SJCRH30 (cell line): ENCODE measurements at regions not wholly inside any gene's neighbourhood (a gene's known extent, or its start where the extent isn't known, plus 50 kb on each side); places are given as distances from the start of the nearest gene placed in this dataset.
"Not testable (repeated sequence)": the region's sequence is repeated elsewhere in the genome, so short reads cannot be mapped to it uniquely, and the experiment has no call there.

Experiments
- DNase-seq, 2 experiments: peaks; one replicate each; pipeline ENCODE4 v3.0.0-alpha.2; 2015 to 2020
- H3K27ac ChIP-seq: fragments of 250-450 bp; sonication (Bioruptor Pico); 2 replicates; pipeline ENCODE4 v1.5.1; 2020; ENCODE audit warnings: mild to moderate bottlenecking, moderate library complexity
- H3K27me3 ChIP-seq: fragments of 250-450 bp; sonication (Bioruptor Pico); 2 replicates; pipeline ENCODE4 v1.5.1; 2020; ENCODE audit warnings: mild to moderate bottlenecking, moderate library complexity
- H3K36me3 ChIP-seq: fragments of 250-450 bp; sonication (Bioruptor Pico); 2 replicates; pipeline ENCODE4 v1.5.1; 2020; ENCODE audit warnings: mild to moderate bottlenecking, moderate library complexity
- H3K4me1 ChIP-seq: fragments of 250-450 bp; sonication (Bioruptor Pico); 2 replicates; pipeline ENCODE4 v1.5.1; 2020; ENCODE audit warnings: mild to moderate bottlenecking, moderate library complexity
- H3K4me3 ChIP-seq: fragments of 250-450 bp; sonication (Bioruptor Pico); 2 replicates; pipeline ENCODE4 v1.5.1; 2020; ENCODE audit warnings: mild to moderate bottlenecking, moderate library complexity
- H3K9me3 ChIP-seq: fragments of 250-450 bp; sonication (Bioruptor Pico); replicated peaks from 2 replicates; pipeline ENCODE4 v1.5.1; 2020; ENCODE audit warnings: mild to moderate bottlenecking, moderate library complexity

DNA sequence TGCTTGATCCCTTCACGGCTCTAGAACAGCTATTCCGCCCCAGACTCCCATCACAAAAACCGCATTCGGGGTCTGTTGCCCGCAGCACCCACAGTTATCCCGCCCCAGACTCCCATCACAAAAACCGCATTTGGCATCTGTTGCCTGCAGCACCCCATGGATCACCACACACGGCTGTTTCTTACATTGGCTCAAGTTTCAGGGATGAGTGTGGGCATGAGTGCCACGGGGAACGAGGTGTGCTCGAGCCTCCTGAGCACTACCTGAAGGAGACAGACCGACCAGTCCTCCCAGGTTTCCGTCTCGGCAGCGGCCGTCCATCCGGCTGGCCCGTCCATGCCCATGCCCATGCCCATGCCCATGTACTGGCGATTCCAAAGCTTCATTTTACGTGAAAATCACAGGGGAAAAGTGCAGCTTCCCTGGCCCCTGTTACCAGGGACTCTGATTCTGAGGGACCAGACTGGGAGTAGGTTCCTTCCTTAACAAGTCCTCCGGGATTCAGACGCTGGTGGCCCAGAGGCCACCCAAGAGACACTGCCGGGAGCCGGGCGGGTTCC is 66.4 kb upstream of the INSIG1 start:
- no peaks in the 10 kb centered on the region for H3K9me3 ChIP-seq
- H3K27me3 ChIP-seq: no peaks in the 10 kb centered on the region
- no peaks in the 10 kb centered on the region for H3K36me3 ChIP-seq
- no peak overlapping the region for H3K4me3 ChIP-seq
- DNase-seq: no peak
- no peak overlapping the region; the same call in 1 of the 2 replicates for H3K27ac ChIP-seq
- H3K4me1 ChIP-seq: peaks cover 32% of the 10 kb centered on the region

DNA sequence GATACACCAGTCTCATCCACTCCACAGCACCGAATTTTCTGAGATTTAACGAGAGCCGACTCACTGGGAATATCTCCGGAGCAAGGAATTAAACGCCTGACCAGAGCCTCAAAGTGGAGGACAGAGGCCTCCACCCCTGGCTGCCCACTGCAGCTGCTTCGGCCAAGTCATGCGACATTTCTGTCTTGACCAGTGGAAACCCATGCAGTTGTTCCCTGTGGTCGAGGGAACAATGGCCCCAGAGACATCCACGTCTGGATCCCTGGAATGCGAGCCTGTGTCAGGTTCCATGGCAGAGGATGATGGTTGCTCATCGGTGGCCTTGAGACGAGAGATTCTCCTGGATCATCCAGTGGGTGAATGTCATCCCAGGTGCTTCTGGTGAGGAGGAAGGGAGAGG is 65.7 kb upstream of the INSIG1 start:
- Histone ChIP-seq H3K36me3 (no peaks in the 10 kb centered on the region), H3K4me1 (peaks cover 32% of the 10 kb centered on the region), H3K4me3 (no peak overlapping the region), H3K27me3 (no peaks in the 10 kb centered on the region), H3K9me3 (no peaks in the 10 kb centered on the region), H3K27ac (no peak overlapping the region; the same call in 1 of the 2 replicates)
- peak; percentile 25 to 38 for DNase-seq

DNA sequence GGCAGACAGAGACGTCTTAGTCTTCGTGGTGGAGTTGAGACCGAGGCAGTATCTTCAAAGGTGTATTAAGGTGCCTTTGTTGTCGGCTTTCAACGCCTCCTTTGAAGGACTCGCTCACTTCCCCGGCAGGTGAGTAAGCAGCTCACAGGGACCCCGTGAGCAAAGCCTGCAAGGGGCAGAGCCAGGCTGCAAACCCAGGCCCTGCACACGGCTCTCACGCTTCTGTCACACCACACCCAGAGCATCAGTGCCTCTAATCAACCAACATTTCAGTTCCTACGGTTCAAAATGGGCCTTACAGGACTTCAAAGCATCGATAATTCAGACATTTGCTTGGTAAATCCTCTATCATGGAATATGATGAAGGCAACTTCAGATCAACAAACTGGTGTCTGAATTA is 64.8 kb upstream of the INSIG1 start:
- no peak for DNase-seq
- H3K27ac ChIP-seq: no peak overlapping the region

DNA sequence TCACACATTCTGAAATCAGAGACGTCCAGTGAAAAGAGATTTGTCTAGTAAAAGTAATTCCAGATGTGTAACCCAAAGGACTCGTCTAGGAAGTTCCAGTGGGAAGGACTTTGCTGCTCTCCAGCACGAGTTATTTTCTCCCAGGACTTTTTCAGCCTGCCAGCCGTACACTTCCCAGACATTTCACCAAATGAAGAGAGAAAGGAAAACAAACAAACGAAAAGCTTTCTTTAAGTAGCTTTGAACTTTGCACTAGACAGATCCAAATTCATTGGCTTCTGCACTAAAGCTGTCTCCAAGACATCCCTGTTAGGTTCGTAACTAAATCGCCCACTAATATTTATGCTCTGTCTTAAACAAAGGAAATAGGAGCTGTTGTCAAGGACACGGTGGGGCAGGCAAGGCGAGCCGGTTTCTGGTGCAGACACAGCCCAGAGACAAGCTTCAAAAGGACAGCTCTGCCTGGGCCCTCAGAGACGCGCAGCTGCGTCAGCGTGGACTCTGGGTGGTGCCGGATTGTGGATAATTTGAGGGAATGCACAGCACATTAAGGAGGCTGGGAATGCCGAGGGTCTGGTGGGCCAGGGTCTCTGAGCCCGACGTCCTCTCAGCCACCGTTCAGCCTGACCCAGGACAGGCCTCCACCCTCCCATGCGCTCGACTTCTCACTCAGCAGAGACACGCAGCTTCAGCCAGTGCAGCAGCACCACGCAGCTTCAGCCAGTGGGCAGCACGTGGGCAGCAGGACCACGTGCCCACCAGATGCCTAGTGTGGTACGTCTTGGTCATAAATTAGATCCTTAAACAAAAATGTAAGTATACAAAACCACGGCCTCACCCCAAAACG is 64.1 kb upstream of the INSIG1 start:
- Histone ChIP-seq H3K4me3 (no peak overlapping the region), H3K4me1 (peaks cover 26% of the 10 kb centered on the region), H3K36me3 (no peaks in the 10 kb centered on the region), H3K27ac (no peak overlapping the region), H3K9me3 (no peaks in the 10 kb centered on the region), H3K27me3 (no peaks in the 10 kb centered on the region)
- no peak for DNase-seq

More for the DNA sequence above, 64.8 kb upstream of the INSIG1 start:
- no peaks in the 10 kb centered on the region for H3K36me3 ChIP-seq
- no peak overlapping the region for H3K4me3 ChIP-seq
- peaks cover 32% of the 10 kb centered on the region for H3K4me1 ChIP-seq
- H3K27me3 ChIP-seq: no peaks in the 10 kb centered on the region
- no peaks in the 10 kb centered on the region for H3K9me3 ChIP-seq

DNA sequence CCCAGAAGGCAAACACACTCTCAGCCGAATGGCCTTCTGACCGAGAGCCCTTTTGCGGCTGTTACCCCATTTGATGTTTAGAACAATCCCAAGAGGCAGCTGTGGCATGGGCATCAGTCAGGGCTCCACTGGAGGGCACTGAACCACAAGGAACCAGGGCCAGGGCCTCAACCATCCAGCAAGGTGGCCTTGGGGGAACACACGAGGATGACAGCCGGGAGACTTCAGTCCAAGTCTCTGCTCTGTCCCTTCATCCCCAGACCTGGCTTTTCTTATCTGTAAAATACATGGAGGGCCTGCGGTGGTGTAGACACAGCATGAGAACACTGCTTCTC is 63.6 kb upstream of the INSIG1 start:
- peaks cover 20% of the 10 kb centered on the region for H3K4me1 ChIP-seq
- H3K36me3 ChIP-seq: no peaks in the 10 kb centered on the region
- no peak overlapping the region for H3K4me3 ChIP-seq
- H3K27me3 ChIP-seq: no peaks in the 10 kb centered on the region
- no peak overlapping the region for H3K27ac ChIP-seq
- no peak for DNase-seq
- no peaks in the 10 kb centered on the region for H3K9me3 ChIP-seq

DNA sequence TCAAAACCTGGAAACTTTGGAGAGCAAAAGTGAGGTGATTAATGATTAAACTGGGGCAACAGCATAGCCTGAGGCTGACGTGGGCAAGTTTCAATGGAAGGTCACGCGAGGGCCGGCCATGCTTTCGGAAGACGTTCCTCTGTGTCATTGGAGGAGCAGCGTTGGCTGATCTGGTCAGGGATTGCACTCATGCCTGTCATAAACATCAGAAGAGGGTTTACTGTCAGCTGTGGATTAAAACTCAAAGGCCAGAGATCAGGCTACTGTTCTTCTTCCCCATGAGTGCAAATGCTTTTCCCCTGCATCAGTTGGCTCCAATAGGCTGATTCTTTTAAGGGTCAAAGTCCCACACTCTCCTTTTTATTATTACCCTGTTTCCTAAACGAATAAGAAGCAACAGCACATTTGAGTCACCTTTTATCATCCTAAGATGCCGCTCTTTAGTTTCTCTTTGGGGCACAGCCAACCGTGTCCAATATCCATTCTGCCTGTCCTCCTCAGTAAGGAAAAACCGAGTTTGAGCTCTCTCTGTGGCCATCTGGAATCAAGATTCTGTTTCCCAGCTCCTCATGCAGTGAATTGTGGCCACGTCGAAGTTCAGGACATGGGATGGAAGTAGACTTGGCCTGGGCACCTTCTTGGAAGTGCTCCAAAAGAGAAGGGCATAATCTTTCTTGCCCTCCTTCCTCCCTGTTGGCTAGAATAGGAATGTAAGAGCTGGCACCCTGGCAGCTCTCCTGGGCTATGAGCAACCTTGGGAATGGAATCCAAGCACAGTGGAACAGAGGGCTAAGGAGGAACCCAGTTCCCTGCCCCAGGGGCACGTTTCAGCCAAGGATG is 62.5 kb upstream of the INSIG1 start:
- H3K27me3 ChIP-seq: no peaks in the 10 kb centered on the region
- no peaks in the 10 kb centered on the region for H3K36me3 ChIP-seq
- H3K27ac ChIP-seq: no peak overlapping the region
- no peaks in the 10 kb centered on the region for H3K9me3 ChIP-seq
- H3K4me1 ChIP-seq: peaks cover 16% of the 10 kb centered on the region
- no peak for DNase-seq
- H3K4me3 ChIP-seq: no peak overlapping the region

DNA sequence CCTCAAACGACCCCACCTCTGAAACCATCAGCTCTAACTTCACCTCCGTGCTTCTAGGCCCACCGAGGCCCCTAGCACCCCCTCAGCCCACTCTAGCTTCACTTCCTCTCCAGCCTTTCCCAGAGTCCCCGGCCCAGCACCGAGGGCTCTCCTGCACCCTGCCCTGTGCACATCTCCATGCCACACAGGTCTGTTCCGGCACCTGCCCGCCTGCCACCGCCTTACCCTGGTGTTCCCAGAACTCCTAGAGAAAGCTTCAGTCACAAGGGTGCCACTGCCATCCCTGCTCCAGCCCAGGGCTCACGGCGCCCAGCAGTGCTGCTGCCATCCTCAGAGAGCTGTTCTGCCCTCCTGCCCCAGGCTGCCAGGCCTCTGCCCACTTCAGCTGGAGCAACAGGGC is 61.3 kb upstream of the INSIG1 start:
- Histone ChIP-seq H3K27me3 (no peaks in the 10 kb centered on the region), H3K27ac (no peak overlapping the region), H3K4me3 (no peak overlapping the region), H3K9me3 (no peaks in the 10 kb centered on the region), H3K4me1 (peaks cover 8% of the 10 kb centered on the region; the same call in 1 of the 2 replicates), H3K36me3 (no peaks in the 10 kb centered on the region)
- DNase-seq: no peak

DNA sequence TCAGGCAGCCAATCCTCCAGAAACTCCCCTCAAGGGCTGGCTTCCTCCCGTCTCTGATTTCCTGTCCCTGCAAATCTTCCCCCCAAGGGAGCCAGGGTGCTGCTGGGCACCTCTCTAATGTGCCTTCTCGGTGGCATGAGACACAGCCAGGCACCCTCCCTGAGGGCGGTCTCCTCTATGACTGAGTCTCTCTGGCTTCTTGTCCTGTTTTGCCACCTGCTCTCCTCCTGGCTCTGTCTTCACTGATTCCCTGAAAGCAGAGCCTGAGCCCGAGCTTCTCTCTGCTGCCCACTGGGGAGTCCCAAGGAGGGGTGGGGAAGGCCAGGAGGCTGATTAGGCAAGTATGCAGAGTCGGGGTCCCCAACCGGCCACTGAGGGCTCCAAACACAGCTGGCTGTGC is 60.4 kb upstream of the INSIG1 start:
- Histone ChIP-seq H3K27me3 (no peaks in the 10 kb centered on the region), H3K9me3 (no peaks in the 10 kb centered on the region), H3K36me3 (no peaks in the 10 kb centered on the region), H3K27ac (no peak overlapping the region), H3K4me1 (0 out of 2 replicates have a peak, but pooled peaks cover 5% of the 10 kb centered on the region), H3K4me3 (no peak overlapping the region)
- DNase-seq: no peak

DNA sequence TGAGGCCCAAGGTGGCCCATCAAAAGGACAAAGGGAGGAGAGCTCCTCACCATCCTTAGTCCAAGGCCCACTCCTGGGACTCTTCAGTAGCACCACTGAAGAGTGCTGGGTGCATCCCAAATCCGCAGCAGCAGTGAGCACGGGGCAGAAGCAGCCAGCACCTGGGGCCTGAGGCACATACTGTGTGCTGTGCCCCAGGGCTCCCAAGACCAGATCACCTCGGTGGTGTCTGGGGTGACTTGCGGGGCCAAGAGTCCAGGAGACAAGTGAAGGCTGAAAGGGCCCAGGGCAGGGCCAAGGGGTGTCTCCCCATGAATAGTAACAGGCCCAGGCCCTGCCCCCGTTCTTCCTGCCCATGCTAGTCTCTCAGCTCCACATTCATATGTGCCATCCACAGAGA is 59.9 kb upstream of the INSIG1 start:
- Histone ChIP-seq H3K4me1 (0 out of 2 replicates have a peak, but pooled peaks cover 5% of the 10 kb centered on the region), H3K36me3 (no peaks in the 10 kb centered on the region), H3K27ac (no peak overlapping the region), H3K27me3 (no peaks in the 10 kb centered on the region), H3K4me3 (no peak overlapping the region), H3K9me3 (no peaks in the 10 kb centered on the region)
- no peak for DNase-seq

DNA sequence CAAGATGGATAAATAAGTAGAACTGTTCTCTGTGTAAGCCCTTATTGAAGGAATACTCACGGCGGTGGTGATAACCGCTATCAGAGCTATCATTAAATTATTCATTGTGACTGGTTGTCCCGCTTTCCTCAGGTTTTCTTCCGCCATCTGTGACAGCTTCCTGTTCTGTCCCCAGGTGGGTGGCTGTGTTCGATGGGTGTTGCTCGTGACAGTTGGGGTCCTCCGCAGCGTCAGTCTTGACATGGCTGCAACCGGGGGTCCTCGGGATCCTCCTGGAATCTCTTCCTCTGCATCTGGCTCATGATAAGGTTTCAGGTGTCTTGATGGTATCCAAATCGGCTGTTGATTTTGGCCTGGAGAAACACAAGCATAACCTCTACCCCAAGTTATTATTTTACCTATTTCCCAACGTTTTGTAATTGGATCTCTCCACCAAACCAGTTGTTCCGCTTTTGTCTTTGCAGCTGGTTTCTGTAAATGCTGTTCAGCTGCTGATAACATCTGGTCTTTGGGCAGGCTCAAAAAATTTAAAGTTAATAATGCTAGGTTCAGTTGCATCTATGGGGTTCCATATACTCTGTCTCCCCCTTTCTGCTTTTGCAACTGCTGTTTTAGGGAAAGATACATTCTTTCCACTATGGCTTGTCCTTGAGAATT is 58.1 kb upstream of the INSIG1 start:
- H3K9me3 ChIP-seq, H3K27me3 ChIP-seq, H3K4me3 ChIP-seq, H3K27ac ChIP-seq, H3K36me3 ChIP-seq, H3K4me1 ChIP-seq: not testable (repeated sequence)
- peak in 1 of 2 experiments; percentile 35 for DNase-seq

DNA sequence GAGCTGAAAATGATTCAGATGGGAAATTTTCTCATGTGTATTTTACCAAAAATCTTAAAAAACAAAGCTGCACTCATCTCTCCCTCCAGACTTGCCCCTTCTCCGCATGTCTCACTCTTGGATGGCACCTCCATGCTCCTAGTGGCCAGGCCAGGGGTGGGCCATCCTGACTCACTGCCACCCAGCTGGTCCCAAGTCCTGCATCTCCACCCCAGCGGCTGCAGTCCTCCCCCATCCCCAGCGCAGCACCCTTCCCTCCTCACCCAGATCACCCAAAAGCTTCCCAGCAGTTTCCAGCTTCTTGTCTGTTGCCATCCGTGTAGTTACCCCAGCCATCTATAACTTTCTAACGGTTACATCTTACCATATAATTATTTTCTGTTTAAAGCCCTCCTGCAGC is 53.0 kb upstream of the INSIG1 start:
- DNase-seq: no peak
- H3K36me3 ChIP-seq: no peaks in the 10 kb centered on the region
- H3K27me3 ChIP-seq: peaks cover 7% of the 10 kb centered on the region; the same call in 1 of the 2 replicates
- no peak overlapping the region for H3K27ac ChIP-seq
- H3K4me3 ChIP-seq: no peak overlapping the region
- no peaks in the 10 kb centered on the region; the same call in 1 of the 2 replicates for H3K9me3 ChIP-seq
- 0 out of 2 replicates have a peak, but pooled peaks cover 5% of the 10 kb centered on the region for H3K4me1 ChIP-seq

DNA sequence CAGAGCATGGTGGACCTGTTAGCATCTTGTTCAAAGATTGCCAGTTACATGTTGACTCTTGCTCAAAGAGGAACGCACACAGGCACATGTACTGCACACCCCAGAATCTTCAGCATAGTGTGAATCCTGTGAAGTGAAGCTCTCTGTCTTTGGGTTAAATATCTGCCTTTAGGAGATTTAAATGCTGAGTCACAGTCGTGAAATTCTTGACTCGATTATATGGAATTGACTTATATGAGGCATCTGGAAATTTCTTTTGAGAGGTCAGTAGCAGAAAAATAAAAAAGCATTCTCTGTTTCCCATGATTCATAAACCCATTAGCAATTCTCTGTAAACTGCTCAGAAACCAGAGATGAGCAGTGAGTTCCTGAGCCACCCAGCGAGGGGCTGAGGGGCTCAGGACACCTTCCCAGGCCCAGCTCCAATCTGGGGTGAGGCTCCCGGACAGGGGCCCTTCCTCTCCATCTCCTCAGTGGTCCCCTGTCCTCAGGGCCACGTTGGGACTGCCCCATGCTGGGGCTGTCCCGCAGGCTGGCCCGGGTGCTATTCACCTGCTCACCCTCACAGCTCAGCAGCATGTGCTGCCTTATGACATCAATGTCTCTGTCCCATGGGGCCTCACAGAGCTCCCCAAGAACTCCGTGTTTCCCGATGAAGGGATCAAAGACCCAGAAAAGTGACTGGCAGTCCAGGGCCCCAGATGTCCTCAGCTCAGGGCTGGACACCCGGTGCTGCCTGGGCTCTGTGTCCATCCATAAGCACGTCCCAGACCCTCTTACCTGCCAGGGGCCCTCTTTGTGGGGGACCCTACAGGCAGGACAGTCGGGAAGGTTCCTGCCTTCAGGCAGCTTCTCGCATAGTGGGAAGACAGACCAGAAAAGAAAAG is 50.0 kb upstream of the INSIG1 start:
- DNase-seq: no peak
- Histone ChIP-seq H3K36me3 (no peaks in the 10 kb centered on the region), H3K9me3 (no peaks in the 10 kb centered on the region; the same call in 1 of the 2 replicates), H3K27me3 (peaks cover 12% of the 10 kb centered on the region), H3K27ac (no peak overlapping the region), H3K4me1 (no peaks in the 10 kb centered on the region), H3K4me3 (no peak overlapping the region)
